ENCODE measurements at regions not wholly inside any gene's neighbourhood (a gene's known extent, or its start where the extent isn't known, plus 50 kb on each side); places are given as distances from the start of the nearest gene placed in this dataset.
"Not testable (repeated sequence)": the region's sequence is repeated elsewhere in the genome, so short reads cannot be mapped to it uniquely, and the experiment has no call there.

DNA sequence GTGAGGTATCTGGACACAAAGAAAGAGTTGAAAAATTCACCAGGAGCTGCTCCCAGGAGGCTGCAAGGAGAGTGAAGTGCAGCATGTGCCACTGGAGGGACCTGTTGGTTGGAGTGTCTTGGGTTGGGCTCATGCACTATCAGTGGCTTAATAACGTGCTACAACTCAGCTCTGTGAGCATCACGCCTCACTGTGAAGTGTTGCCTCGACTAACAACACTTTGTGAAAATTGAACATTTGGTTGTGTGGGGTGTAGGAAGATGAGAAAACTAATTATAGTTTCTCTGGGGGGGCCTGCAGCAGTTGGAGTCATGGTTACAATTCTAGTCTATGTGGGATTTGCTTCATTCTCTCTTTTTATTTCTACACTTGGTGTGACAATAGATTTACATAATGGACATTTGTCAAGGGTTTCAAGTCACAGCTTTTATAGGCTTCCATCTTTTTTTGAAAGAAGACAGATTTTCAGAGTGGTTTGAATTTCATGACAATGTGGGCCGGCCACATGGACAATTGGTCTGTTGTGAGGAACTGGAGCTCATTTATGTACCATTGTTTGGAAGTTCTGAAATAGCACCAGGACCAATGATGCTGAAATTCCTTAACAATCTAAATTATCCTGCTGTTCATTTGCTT, 121.3 kb downstream of the RAMP3 start:
- H3K4me1 ChIP-seq = no peaks in the 10 kb centered on the region
- H3K36me3 ChIP-seq = no peaks in the 10 kb centered on the region
- no peaks in the 10 kb centered on the region for H3K9me3 ChIP-seq
- H3K27ac ChIP-seq = no peak overlapping the region
- TF ChIP-seq, protein P1, sequence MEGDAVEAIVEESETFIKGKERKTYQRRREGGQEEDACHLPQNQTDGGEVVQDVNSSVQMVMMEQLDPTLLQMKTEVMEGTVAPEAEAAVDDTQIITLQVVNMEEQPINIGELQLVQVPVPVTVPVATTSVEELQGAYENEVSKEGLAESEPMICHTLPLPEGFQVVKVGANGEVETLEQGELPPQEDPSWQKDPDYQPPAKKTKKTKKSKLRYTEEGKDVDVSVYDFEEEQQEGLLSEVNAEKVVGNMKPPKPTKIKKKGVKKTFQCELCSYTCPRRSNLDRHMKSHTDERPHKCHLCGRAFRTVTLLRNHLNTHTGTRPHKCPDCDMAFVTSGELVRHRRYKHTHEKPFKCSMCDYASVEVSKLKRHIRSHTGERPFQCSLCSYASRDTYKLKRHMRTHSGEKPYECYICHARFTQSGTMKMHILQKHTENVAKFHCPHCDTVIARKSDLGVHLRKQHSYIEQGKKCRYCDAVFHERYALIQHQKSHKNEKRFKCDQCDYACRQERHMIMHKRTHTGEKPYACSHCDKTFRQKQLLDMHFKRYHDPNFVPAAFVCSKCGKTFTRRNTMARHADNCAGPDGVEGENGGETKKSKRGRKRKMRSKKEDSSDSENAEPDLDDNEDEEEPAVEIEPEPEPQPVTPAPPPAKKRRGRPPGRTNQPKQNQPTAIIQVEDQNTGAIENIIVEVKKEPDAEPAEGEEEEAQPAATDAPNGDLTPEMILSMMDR (IDR thresholded peaks at IDR 0.05) = no peak
- no peak for TF ChIP-seq POLR2A (IDR thresholded peaks at IDR 0.05)
- no peak for DNase-seq
- H3K27me3 ChIP-seq = no peaks in the 10 kb centered on the region
- intact Hi-C loops (cut with DNase I) = no loop called here
- H3K4me3 ChIP-seq (replicated peaks in 1 of 3) = no peak overlapping the region
- 75 to 88% methylated on average over 4 of the region's 4 CpGs for WGBS, 2 donors

GRCh38 chr7:45289611-45290010, 132.0 kb downstream of the RAMP3 start:
- H3K27me3 ChIP-seq; H3K4me1 ChIP-seq; H3K27ac ChIP-seq; H3K36me3 ChIP-seq; H3K9me3 ChIP-seq; H3K4me3 ChIP-seq (replicated peaks in 1 of 3); DNase-seq; intact Hi-C loops (cut with DNase I): not testable (repeated sequence)

GRCh38 chr7:45290880-45291279, 133.3 kb downstream of the RAMP3 start:
- DNase-seq = no peak
- H3K9me3 ChIP-seq = no peaks in the 10 kb centered on the region
- H3K4me1 ChIP-seq = no peaks in the 10 kb centered on the region
- intact Hi-C loops (cut with DNase I) = no loop called here
- no peak overlapping the region for H3K27ac ChIP-seq
- 69 to 89% methylated on average over 3 of the region's 3 CpGs for WGBS, 2 donors
- TF ChIP-seq, protein P1 (IDR thresholded peaks at IDR 0.05) = no peak
- TF ChIP-seq POLR2A (IDR thresholded peaks at IDR 0.05) = no peak
- no peak overlapping the region for H3K4me3 ChIP-seq (replicated peaks in 1 of 3)
- H3K27me3 ChIP-seq = no peaks in the 10 kb centered on the region
- H3K36me3 ChIP-seq = no peaks in the 10 kb centered on the region

DNA sequence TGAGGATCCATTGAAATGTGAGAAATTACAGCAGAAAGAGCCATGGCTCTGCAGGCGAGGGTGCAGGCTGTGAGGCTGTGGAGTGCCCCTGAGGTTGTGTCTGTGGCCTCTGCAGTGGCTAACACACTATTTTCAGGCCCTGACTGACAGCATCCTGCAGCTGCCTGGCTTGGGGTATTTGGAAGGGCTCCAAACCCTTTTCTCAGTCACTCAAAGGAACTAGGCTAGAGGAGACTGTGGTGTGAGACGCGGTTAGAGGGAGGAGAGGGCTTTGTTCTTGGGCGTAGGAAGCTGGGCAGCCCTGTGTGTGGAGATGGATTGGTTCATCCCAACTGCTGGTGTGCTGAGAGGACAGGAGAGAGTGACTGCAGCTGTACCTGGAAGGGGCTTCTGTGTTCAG, 134.9 kb downstream of the RAMP3 start:
- WGBS, 2 donors = 67 to 82% methylated on average over 4 of the region's 4 CpGs
- H3K36me3 ChIP-seq = no peaks in the 10 kb centered on the region
- no peak for TF ChIP-seq POLR2A (IDR thresholded peaks at IDR 0.05)
- no peak overlapping the region for H3K27ac ChIP-seq
- no peaks in the 10 kb centered on the region for H3K4me1 ChIP-seq
- no peaks in the 10 kb centered on the region for H3K9me3 ChIP-seq
- no peak overlapping the region for H3K4me3 ChIP-seq (replicated peaks in 1 of 3)
- no peak for DNase-seq
- no peaks in the 10 kb centered on the region for H3K27me3 ChIP-seq
- intact Hi-C loops (cut with DNase I) = no loop called here

GRCh38 chr7:45293295-45293942, 135.8 kb downstream of the RAMP3 start:
- no peak for DNase-seq
- intact Hi-C loops (cut with DNase I) = no loop called here
- Histone ChIP-seq H3K4me3 (replicated peaks in 1 of 3) (no peak overlapping the region), H3K27me3 (no peaks in the 10 kb centered on the region), H3K9me3 (no peaks in the 10 kb centered on the region), H3K36me3 (no peaks in the 10 kb centered on the region), H3K27ac (no peak overlapping the region), H3K4me1 (no peaks in the 10 kb centered on the region)
- 88 to 96% methylated on average over 5 of the region's 5 CpGs for WGBS, 2 donors
- TF ChIP-seq POLR2A (IDR thresholded peaks at IDR 0.05) = no peak
- TF ChIP-seq, protein P1 (IDR thresholded peaks at IDR 0.05) = no peak

- no peaks in the 10 kb centered on the region for H3K27me3 ChIP-seq
- no peak overlapping the region for H3K4me3 ChIP-seq (replicated peaks in 1 of 3)
These were observed 137.0 kb downstream of the RAMP3 start for GRCh38 chr7:45294559-45294958.

More at GRCh38 chr7:45294559-45294958, 137.0 kb downstream of the RAMP3 start:
- DNase-seq = no peak
- Histone ChIP-seq H3K27ac (no peak overlapping the region), H3K36me3 (no peaks in the 10 kb centered on the region), H3K9me3 (no peaks in the 10 kb centered on the region), H3K4me1 (no peaks in the 10 kb centered on the region)
- intact Hi-C loops (cut with DNase I) = no loop called here
- no peak for TF ChIP-seq POLR2A (IDR thresholded peaks at IDR 0.05)
- TF ChIP-seq, protein P1 (IDR thresholded peaks at IDR 0.05) = no peak
- WGBS, 2 donors = 82 to 85% methylated on average over 4 of the region's 4 CpGs
